SU-DHL-6 (cell line): ENCODE measurements at regions not wholly inside any gene's neighbourhood (a gene's known extent, or its start where the extent isn't known, plus 50 kb on each side); places are given as distances from the start of the nearest gene placed in this dataset.

ENCODE experiments used
- CTCF ChIP-seq: fragments of 200-600 bp; sonication (generic); IDR thresholded peaks from one replicate; pipeline ENCODE4 v1.5.1; 2017; ENCODE audit warnings: antibody characterized with exemption, mild to moderate bottlenecking, low read length, moderate library complexity; ENCODE audit not compliant: insufficient read depth, poor library complexity, severe bottlenecking
- EZH2phosphoT487 ChIP-seq: fragments of 200-600 bp; sonication (generic), shearing (Covaris generic); conservative IDR thresholded peaks from 2 replicates; pipeline ENCODE4 v1.6.1; 2018; ENCODE audit warnings: mild to moderate bottlenecking, antibody characterized with exemption, low read length, moderate library complexity, mixed read lengths

DNA sequence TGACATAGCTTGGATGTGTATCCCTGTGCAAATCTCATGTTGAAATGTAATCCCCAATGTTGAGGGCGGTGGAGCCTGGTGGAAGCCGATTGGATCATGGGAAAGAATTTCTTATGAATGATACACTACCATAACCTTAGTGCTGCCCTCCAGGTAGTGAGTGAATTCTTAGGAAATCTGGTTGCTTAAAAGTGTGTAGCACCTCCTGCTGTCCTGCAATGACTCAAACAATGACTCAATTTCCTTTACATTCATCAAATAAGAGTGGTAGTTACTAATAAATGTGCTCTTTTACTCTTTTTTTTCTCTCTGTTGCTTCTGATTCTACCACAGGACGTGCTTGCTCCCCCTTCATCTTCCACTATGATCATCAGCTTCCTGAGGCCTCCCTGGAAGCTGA lies 1696.0 kb upstream of the CDH9 start:
- TF ChIP-seq CTCF (no peak), EZH2phosphoT487 (no peak)
